Fibroblast of mammary gland (primary cell): ENCODE measurements at regions not wholly inside any gene's neighbourhood (a gene's known extent, or its start where the extent isn't known, plus 50 kb on each side); places are given as distances from the start of the nearest gene placed in this dataset.

Experiments
- DNase-seq: peaks from one replicate; pipeline ENCODE4 v3.0.0-alpha.2; 2010; ENCODE audit warnings: low read depth
- H3K4me3 ChIP-seq: 2 replicates; pipeline ENCODE4 v1.5.1; 2011; ENCODE audit warnings: low read depth, mild to moderate bottlenecking, low read length, moderate library complexity; ENCODE audit not compliant: control insufficient read depth
- CTCF ChIP-seq: conservative IDR thresholded peaks from 2 replicates; pipeline ENCODE4 v1.5.1; 2011; ENCODE audit warnings: low read depth, low read length, inconsistent platforms; ENCODE audit not compliant: control insufficient read depth, insufficient read depth

DNA sequence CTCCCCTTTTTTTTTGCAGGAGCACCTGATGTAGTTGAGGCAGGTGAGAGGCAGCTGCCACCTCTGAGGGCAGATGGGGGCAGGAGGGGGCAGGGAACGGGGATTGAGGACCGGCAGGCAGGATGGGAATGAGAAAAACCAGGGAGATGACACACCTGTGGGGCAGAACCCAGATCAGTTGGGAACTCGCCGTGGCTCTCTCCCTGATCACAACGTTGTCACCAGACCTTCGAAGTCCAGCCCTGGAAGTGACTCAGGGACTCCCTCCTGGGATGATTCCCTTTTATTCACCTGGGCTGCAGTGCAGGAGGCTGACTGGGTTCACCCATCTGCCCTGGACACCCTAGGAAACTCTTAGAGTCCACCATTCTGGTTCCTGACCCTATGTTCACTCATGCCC lies 127.2 kb downstream of the MXRA5 start:
- no peak for TF ChIP-seq CTCF
- no peak overlapping the region for H3K4me3 ChIP-seq
- DNase-seq, result no peak

- H3K4me3 ChIP-seq, result no peak overlapping the region
- TF ChIP-seq CTCF, result no peak
Observed at GRCh38 chrX:3218442-3218841, 128.0 kb downstream of the MXRA5 start.

GRCh38 chrX:3216581-3217180 lies 129.8 kb downstream of the MXRA5 start:
- H3K4me3 ChIP-seq, result no peak overlapping the region
- TF ChIP-seq CTCF, result no peak
- DNase-seq, result no peak

More at GRCh38 chrX:3218442-3218841, 128.0 kb downstream of the MXRA5 start:
- DNase-seq, result no peak

- no peak overlapping the region for H3K4me3 ChIP-seq
- no peak for DNase-seq
- no peak for TF ChIP-seq CTCF
Observed at GRCh38 chrX:3215249-3215648, 131.2 kb downstream of the MXRA5 start.

- H3K4me3 ChIP-seq, result no peak overlapping the region
- no peak for TF ChIP-seq CTCF
- DNase-seq, result no peak
Observed at GRCh38 chrX:3206314-3206713, 140.1 kb downstream of the MXRA5 start.

- no peak for TF ChIP-seq CTCF
- no peak overlapping the region for H3K4me3 ChIP-seq
- DNase-seq, result peak; percentile 2
Observed at GRCh38 chrX:3204606-3205005, 141.8 kb downstream of the MXRA5 start.

DNA sequence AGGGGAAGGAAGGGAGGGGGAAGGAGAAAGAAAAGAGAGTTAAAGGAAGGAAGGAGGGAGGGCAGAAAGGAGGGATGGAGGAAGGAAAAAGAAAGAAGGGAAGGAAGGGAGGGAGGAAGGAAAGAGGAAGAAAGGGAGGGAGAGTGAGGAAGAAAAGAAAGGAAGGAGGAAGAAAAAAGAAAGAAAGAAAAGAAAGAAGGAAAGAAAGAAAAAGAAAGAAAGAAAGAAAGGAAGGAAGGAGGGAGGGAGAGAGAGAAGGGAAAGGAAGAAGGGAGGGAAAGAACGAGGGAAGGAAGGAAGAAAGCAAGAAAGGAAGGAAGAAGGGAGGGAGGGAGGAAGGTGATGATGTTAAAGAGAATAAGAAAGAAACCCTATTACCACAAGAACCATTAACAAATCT lies 150.6 kb downstream of the MXRA5 start:
- H3K4me3 ChIP-seq, result no peak overlapping the region
- TF ChIP-seq CTCF, result no peak
- no peak for DNase-seq
